Neural crest cell (in vitro differentiated cells): ENCODE measurements at regions not wholly inside any gene's neighbourhood (a gene's known extent, or its start where the extent isn't known, plus 50 kb on each side); places are given as distances from the start of the nearest gene placed in this dataset.

Experiments used
- DNase-seq: peaks from one replicate; pipeline ENCODE4 v3.0.0; 2021; ENCODE audit warnings: low read depth, mixed read lengths, low spot score
- H3K27ac Mint-ChIP-seq: one replicate; pipeline ENCODE4 v1.8.0; 2021; ENCODE audit warnings: mild to moderate bottlenecking, mixed read lengths; ENCODE audit not compliant: unreplicated experiment
- H3K27me3 Mint-ChIP-seq: 2 replicates; pipeline ENCODE4 v1.8.0; 2021; ENCODE audit warnings: low read depth, mild to moderate bottlenecking, mixed read lengths
- H3K36me3 Mint-ChIP-seq: 2 replicates; pipeline ENCODE4 v1.8.0; 2021; ENCODE audit warnings: low read depth, mild to moderate bottlenecking, mixed read lengths
- H3K4me1 Mint-ChIP-seq: 2 replicates; pipeline ENCODE4 v1.8.0; 2021; ENCODE audit warnings: mixed read lengths
- H3K4me3 Mint-ChIP-seq: one replicate; pipeline ENCODE4 v1.8.0; 2021; ENCODE audit warnings: mild to moderate bottlenecking, mixed read lengths
- H3K9me3 Mint-ChIP-seq: 2 replicates; pipeline ENCODE4 v1.8.0; 2021; ENCODE audit warnings: mixed read lengths
- CTCF ChIP-seq: fragments of 200-600 bp; sonication (generic); conservative IDR thresholded peaks from 2 replicates; pipeline ENCODE4 v1.5.0; 2021; ENCODE audit warnings: antibody characterized with exemption, mild to moderate bottlenecking

GRCh38 chrX:20319054-20319453 is 52.3 kb upstream of the RPS6KA3 start:
- peaks cover 14% of the 10 kb centered on the region for H3K9me3 Mint-ChIP-seq
- TF ChIP-seq CTCF, result no peak
- DNase-seq, result no peak
- no peaks in the 10 kb centered on the region for H3K36me3 Mint-ChIP-seq
- H3K4me3 Mint-ChIP-seq, result no peak overlapping the region
- H3K27ac Mint-ChIP-seq, result no peak overlapping the region
- no peaks in the 10 kb centered on the region for H3K27me3 Mint-ChIP-seq
- H3K4me1 Mint-ChIP-seq, result no peaks in the 10 kb centered on the region

DNA sequence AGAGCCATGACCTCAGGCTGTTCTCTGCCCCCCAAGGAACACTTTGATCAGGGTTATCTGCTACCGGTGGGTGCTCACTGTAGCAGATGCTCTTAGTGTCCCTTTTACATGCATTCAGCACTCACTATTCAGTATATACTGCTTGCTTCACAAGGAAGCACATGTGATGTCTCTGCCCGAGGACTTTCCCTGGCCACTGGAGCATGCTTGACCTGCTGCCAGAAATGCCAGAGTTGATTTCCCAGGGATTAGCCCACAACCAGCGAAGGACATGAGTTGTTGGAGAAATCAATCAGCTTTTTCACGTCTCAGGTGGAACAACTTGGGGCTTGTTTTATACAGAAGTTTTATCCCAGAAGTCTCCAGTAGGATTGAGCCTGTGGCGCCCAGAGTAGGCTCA is 51.2 kb upstream of the RPS6KA3 start:
- Mint-ChIP-seq H3K36me3 (no peaks in the 10 kb centered on the region), H3K27me3 (no peaks in the 10 kb centered on the region), H3K4me3 (no peak overlapping the region), H3K27ac (no peak overlapping the region), H3K9me3 (peaks cover 16% of the 10 kb centered on the region), H3K4me1 (no peaks in the 10 kb centered on the region)
- no peak for DNase-seq
- no peak for TF ChIP-seq CTCF
